Naive thymus-derived CD4-positive, alpha-beta T cell (primary cell): ENCODE measurements at regions not wholly inside any gene's neighbourhood (a gene's known extent, or its start where the extent isn't known, plus 50 kb on each side); places are given as distances from the start of the nearest gene placed in this dataset.
"Not testable (repeated sequence)": the region's sequence is repeated elsewhere in the genome, so short reads cannot be mapped to it uniquely, and the experiment has no call there.

Experiments
- ATAC-seq: fragments of 150-1000 bp; cut with Tn5 transposase; 2 replicates; pipeline ENCODE4 v1.10.0; 2021; ENCODE audit warnings: mild to moderate bottlenecking, moderate library complexity
- CTCF ChIA-PET: fragments of 350-600 bp; sonication (Branson Sonifier 250); formaldehyde crosslinking; loops from one replicate; lab custom pipeline; 2021; ENCODE audit warnings: antibody characterized with exemption; lab: Charles Lee
- POLR2A ChIA-PET: fragments of 350-600 bp; sonication (Branson Sonifier 250); formaldehyde crosslinking; loops from one replicate; lab custom pipeline; 2021; ENCODE audit warnings: antibody characterized with exemption, inconsistent platforms; lab: Charles Lee
- DNase-seq, 9 donors: peaks; one replicate each; pipeline versions ENCODE4 v3.0.0 to v3.0.0-alpha.2; 2020 to 2022; ENCODE audit warnings: mixed read lengths in 1 of 9
- H3K27ac ChIP-seq: one replicate; pipeline ENCODE4 v1.7.0; 2013; ENCODE audit warnings: mild to moderate bottlenecking, low read depth, low read length, moderate library complexity
- H3K27me3 ChIP-seq, 2 donors: one replicate each; pipeline ENCODE4 v1.7.0; 2013; ENCODE audit warnings: low read length in 2 of 2, mild to moderate bottlenecking in 2 of 2, moderate library complexity in 2 of 2; ENCODE audit not compliant: control insufficient read depth in 2 of 2, insufficient read depth in 2 of 2
- H3K36me3 ChIP-seq, 3 experiments: 1 replicate in 2 of 3; 2 replicates in 1 of 3; pipeline ENCODE4 v1.7.0; 2013; ENCODE audit warnings: low read length in 3 of 3, mild to moderate bottlenecking in 3 of 3, moderate library complexity in 1 of 3; ENCODE audit not compliant: insufficient read depth in 3 of 3, control insufficient read depth in 2 of 3
- H3K4me1 ChIP-seq, 2 donors: one replicate each; pipeline ENCODE4 v1.7.0; 2013; ENCODE audit warnings: low read length in 2 of 2, mild to moderate bottlenecking in 2 of 2, moderate library complexity in 1 of 2; ENCODE audit not compliant: control insufficient read depth in 2 of 2, insufficient read depth in 2 of 2
- H3K4me3 ChIP-seq: 2 replicates; pipeline ENCODE4 v1.7.0; 2013; ENCODE audit warnings: mild to moderate bottlenecking, low read length
- H3K9me3 ChIP-seq, 3 experiments: 1 replicate in 2 of 3; 2 replicates in 1 of 3; pipeline ENCODE4 v1.7.0; 2013; ENCODE audit warnings: low read length in 3 of 3; ENCODE audit not compliant: control insufficient read depth in 2 of 3
- H3K27ac Mint-ChIP-seq, 9 donors: one replicate each; pipeline ENCODE4 v1.8.0; 2020 to 2022; ENCODE audit warnings: mixed read lengths in 9 of 9, mild to moderate bottlenecking in 8 of 9, moderate library complexity in 5 of 9, inconsistent platforms in 2 of 9
- H3K27me3 Mint-ChIP-seq, 5 donors: one replicate each; pipeline ENCODE4 v1.8.0; 2021 to 2022; ENCODE audit warnings: mixed read lengths in 5 of 5, mild to moderate bottlenecking in 1 of 5
- H3K36me3 Mint-ChIP-seq, 5 donors: one replicate each; pipeline ENCODE4 v1.8.0; 2020 to 2022; ENCODE audit warnings: mixed read lengths in 5 of 5, mild to moderate bottlenecking in 3 of 5, inconsistent platforms in 1 of 5
- H3K4me1 Mint-ChIP-seq, 7 donors: one replicate each; pipeline ENCODE4 v1.8.0; 2020 to 2022; ENCODE audit warnings: mixed read lengths in 7 of 7, mild to moderate bottlenecking in 3 of 7, inconsistent platforms in 1 of 7
- H3K4me3 Mint-ChIP-seq, 10 donors: one replicate each; pipeline ENCODE4 v1.8.0; 2020 to 2022; ENCODE audit warnings: mild to moderate bottlenecking in 10 of 10, mixed read lengths in 10 of 10, moderate library complexity in 6 of 10, inconsistent platforms in 2 of 10
- H3K9me3 Mint-ChIP-seq, 11 donors: one replicate each; pipeline ENCODE4 v1.8.0; 2020 to 2022; ENCODE audit warnings: mixed read lengths in 11 of 11, mild to moderate bottlenecking in 4 of 11, inconsistent platforms in 1 of 11, moderate library complexity in 1 of 11
- intact Hi-C, 2 donors: fragments of 100-400 bp; cut with micrococcal nuclease; formaldehyde crosslinking; loops; one replicate each; pipeline ENCODE4 v1.15.1; 2023

DNA sequence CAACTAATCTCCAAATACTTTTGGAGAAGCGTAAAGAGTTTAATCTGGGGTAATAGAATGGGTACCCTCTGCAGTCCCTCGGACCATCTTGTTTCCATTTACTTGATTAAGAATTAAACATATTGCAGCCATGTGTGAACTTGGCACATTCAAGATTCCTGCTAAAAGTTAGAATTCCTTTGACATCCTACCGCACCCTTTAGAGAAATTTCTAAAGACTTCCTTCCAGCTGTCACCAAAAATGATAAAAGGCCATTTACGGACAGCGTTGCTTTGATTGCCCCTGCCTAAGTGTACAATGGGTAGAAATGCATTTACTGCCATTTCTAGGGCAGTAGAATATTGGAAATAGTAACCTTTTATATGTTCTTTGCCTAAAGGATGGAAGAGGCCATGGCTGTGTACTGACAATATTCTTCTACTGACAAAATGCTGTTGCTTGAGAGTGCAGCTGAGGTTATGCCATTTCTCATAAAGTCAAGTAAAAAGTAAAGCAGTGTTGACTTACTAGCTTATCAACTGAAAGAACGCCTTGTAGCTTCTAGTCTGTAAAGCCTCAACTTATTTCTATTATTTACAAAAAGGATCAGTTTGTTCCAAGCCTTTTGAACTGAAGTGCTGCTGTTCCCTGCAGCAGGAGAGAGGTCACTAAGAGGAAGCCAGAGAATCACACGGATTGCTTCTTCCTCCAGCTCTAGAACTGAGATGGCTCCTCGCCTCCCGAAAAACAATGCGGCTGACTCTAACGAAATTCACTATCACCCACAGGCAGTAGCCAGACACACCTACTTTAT, 139.8 kb upstream of the BASP1 start:
- CTCF ChIA-PET, result no interaction called here
- Mint-ChIP-seq H3K4me1 (no peaks in the 10 kb centered on the region), H3K4me3 (no peak overlapping the region), H3K9me3 (peaks cover 0 to 6% (median under 1%) of the 10 kb centered on the region in 11 donors), H3K36me3 (peaks cover 0 to 4% (median 0%) of the 10 kb centered on the region in 5 donors), H3K27ac (no peak overlapping the region), H3K27me3 (peaks cover 0 to 7% (median 0%) of the 10 kb centered on the region in 5 donors)
- H3K4me3 ChIP-seq, result no peak overlapping the region
- no peaks in the 10 kb centered on the region for H3K9me3 ChIP-seq
- no peak overlapping the region for H3K27ac ChIP-seq
- H3K4me1 ChIP-seq, result no peaks in the 10 kb centered on the region
- H3K27me3 ChIP-seq, result no peaks in the 10 kb centered on the region
- POLR2A ChIA-PET, result no interaction called here
- ATAC-seq (no peak), DNase-seq (no peak)
- H3K36me3 ChIP-seq, result no peaks in the 10 kb centered on the region
- intact Hi-C loops, result no loop called here

- no peak overlapping the region for H3K27ac ChIP-seq
- Mint-ChIP-seq H3K27me3 (peaks cover 0 to 7% (median 0%) of the 10 kb centered on the region in 5 donors), H3K36me3 (peaks cover 0 to 4% (median 0%) of the 10 kb centered on the region in 5 donors), H3K27ac (no peak overlapping the region), H3K9me3 (peaks cover 0 to 7% (median 1%) of the 10 kb centered on the region in 11 donors), H3K4me1 (no peaks in the 10 kb centered on the region), H3K4me3 (peak overlapping the region in 2 of 10 donors; percentile 19 to 51)
- H3K27me3 ChIP-seq, result no peaks in the 10 kb centered on the region
- H3K9me3 ChIP-seq, result no peaks in the 10 kb centered on the region
- ATAC-seq (no peak), DNase-seq (no peak)
- no peak overlapping the region for H3K4me3 ChIP-seq
- no peaks in the 10 kb centered on the region for H3K4me1 ChIP-seq
- H3K36me3 ChIP-seq, result no peaks in the 10 kb centered on the region
- CTCF ChIA-PET, result no interaction called here
- intact Hi-C loops, result no loop called here
- POLR2A ChIA-PET, result no interaction called here
Observed at GRCh38 chr5:17079562-17079961, 137.9 kb upstream of the BASP1 start.

GRCh38 chr5:17080361-17080760, 137.1 kb upstream of the BASP1 start:
- no peaks in the 10 kb centered on the region for H3K4me1 ChIP-seq
- H3K4me3 Mint-ChIP-seq, result no peak overlapping the region
- H3K4me1 Mint-ChIP-seq, result no peaks in the 10 kb centered on the region
- H3K27me3 ChIP-seq, result no peaks in the 10 kb centered on the region
- H3K4me3 ChIP-seq, result no peak overlapping the region
- no peak for ATAC-seq
- H3K9me3 ChIP-seq, result no peaks in the 10 kb centered on the region
- H3K27ac Mint-ChIP-seq, result no peak overlapping the region
- CTCF ChIA-PET, result no interaction called here
- no peak for DNase-seq
- peaks cover 0 to 12% (median 1%) of the 10 kb centered on the region in 11 donors for H3K9me3 Mint-ChIP-seq
- H3K27ac ChIP-seq, result no peak overlapping the region
- no peaks in the 10 kb centered on the region for H3K36me3 ChIP-seq
- peaks cover 0 to 4% (median 0%) of the 10 kb centered on the region in 5 donors for H3K36me3 Mint-ChIP-seq
- POLR2A ChIA-PET, result no interaction called here
- intact Hi-C loops, result no loop called here
- H3K27me3 Mint-ChIP-seq, result peaks cover 0 to 7% (median 0%) of the 10 kb centered on the region in 5 donors

- H3K27me3 Mint-ChIP-seq, result peaks cover 0 to 4% (median 0%) of the 10 kb centered on the region in 5 donors
- intact Hi-C loops, result no loop called here
- CTCF ChIA-PET, result interaction anchor here (0.6 kb wide), 1 partner anchor 17 kb away, joined by 5 read pairs; no protein-coding TSS in a partner anchor
- no peaks in the 10 kb centered on the region for H3K36me3 ChIP-seq
- H3K4me1 ChIP-seq, result no peaks in the 10 kb centered on the region
- no peak overlapping the region for H3K4me3 Mint-ChIP-seq
- no peak for ATAC-seq
- H3K9me3 ChIP-seq, result no peaks in the 10 kb centered on the region
- no peak for DNase-seq
- no peak overlapping the region for H3K4me3 ChIP-seq
- H3K27me3 ChIP-seq, result no peaks in the 10 kb centered on the region
- POLR2A ChIA-PET, result no interaction called here
- H3K9me3 Mint-ChIP-seq, result peaks cover 0 to 12% (median under 1%) of the 10 kb centered on the region in 11 donors
- H3K27ac ChIP-seq, result no peak overlapping the region
- no peaks in the 10 kb centered on the region for H3K4me1 Mint-ChIP-seq
- H3K27ac Mint-ChIP-seq, result no peak overlapping the region
- peaks cover 0 to 2% (median 0%) of the 10 kb centered on the region in 5 donors for H3K36me3 Mint-ChIP-seq
Observed at GRCh38 chr5:17081142-17081541, 136.3 kb upstream of the BASP1 start.

DNA sequence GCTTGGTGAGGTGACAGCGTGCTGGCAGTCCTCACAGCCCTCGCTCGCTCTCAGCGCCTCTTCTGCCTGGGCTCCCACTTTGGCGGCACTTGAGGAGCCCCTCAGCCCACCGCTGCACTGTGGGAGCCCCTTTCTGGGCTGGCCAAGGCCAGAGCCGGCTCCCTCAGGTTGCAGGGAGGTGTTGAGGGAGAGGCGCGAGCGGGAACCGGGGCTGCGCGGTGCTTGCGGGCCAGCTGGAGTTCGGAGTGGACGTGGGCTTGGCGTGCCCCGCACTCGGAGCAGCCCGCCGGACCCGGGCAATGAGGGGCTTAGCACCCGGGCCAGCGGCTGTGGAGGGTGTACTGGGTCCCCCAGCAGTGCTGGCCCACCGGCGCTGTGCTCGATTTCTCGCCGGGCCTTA, 134.2 kb upstream of the BASP1 start:
- intact Hi-C loops, H3K4me3 ChIP-seq, CTCF ChIA-PET, H3K4me1 Mint-ChIP-seq, H3K27ac ChIP-seq, H3K27ac Mint-ChIP-seq, H3K4me3 Mint-ChIP-seq, H3K36me3 ChIP-seq, POLR2A ChIA-PET, H3K27me3 ChIP-seq, DNase-seq, H3K9me3 ChIP-seq, H3K4me1 ChIP-seq, H3K36me3 Mint-ChIP-seq, H3K27me3 Mint-ChIP-seq, ATAC-seq: not testable (repeated sequence)
- peaks cover 0 to 12% (median 0%) of the 10 kb centered on the region in 11 donors for H3K9me3 Mint-ChIP-seq

- no peaks in the 10 kb centered on the region for H3K27me3 Mint-ChIP-seq
- CTCF ChIA-PET, result no interaction called here
- H3K4me3 Mint-ChIP-seq, result no peak overlapping the region
- DNase-seq (no peak), ATAC-seq (no peak)
- peaks cover 0 to 12% (median 0%) of the 10 kb centered on the region in 11 donors for H3K9me3 Mint-ChIP-seq
- no peaks in the 10 kb centered on the region for H3K27me3 ChIP-seq
- POLR2A ChIA-PET, result no interaction called here
- intact Hi-C loops, result no loop called here
- no peaks in the 10 kb centered on the region for H3K4me1 Mint-ChIP-seq
- H3K27ac Mint-ChIP-seq, result no peak overlapping the region
- H3K4me3 ChIP-seq, result no peak overlapping the region
- no peaks in the 10 kb centered on the region for H3K36me3 Mint-ChIP-seq
- H3K9me3 ChIP-seq, result no peaks in the 10 kb centered on the region
- no peak overlapping the region for H3K27ac ChIP-seq
- H3K4me1 ChIP-seq, result no peaks in the 10 kb centered on the region
- no peaks in the 10 kb centered on the region for H3K36me3 ChIP-seq
Observed at GRCh38 chr5:17087035-17087434, 130.4 kb upstream of the BASP1 start.

DNA sequence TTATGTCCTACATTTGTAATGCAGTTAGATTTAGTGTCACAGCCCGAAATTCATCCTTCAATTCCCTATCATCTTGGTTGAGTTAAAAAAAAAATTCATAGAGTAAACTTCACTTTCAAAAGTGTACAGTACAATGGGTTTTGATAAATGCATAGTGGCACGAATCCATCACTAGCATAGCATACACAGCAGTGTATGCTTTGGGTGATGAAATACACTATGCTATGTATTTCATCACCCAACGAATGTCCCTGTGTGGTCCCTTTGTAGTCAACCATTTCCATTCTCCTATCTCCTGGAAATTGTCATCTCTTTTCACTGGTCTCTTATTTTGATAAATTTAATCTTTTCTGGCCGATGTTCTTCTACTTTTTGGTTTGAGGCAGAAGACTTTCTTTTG, 129.4 kb upstream of the BASP1 start:
- Histone ChIP-seq H3K27ac (no peak overlapping the region), H3K9me3 (no peaks in the 10 kb centered on the region), H3K36me3 (no peaks in the 10 kb centered on the region), H3K4me1 (no peaks in the 10 kb centered on the region), H3K4me3 (no peak overlapping the region), H3K27me3 (no peaks in the 10 kb centered on the region)
- POLR2A ChIA-PET, result no interaction called here
- DNase-seq (no peak), ATAC-seq (no peak)
- Mint-ChIP-seq H3K9me3 (peaks cover 0 to 8% (median 0%) of the 10 kb centered on the region in 11 donors), H3K4me3 (no peak overlapping the region), H3K4me1 (no peaks in the 10 kb centered on the region), H3K27ac (no peak overlapping the region), H3K36me3 (no peaks in the 10 kb centered on the region), H3K27me3 (peaks cover 0 to 3% (median 0%) of the 10 kb centered on the region in 5 donors)
- intact Hi-C loops, result no loop called here
- CTCF ChIA-PET, result no interaction called here
